ENCODE measurements at regions not wholly inside any gene's neighbourhood (a gene's known extent, or its start where the extent isn't known, plus 50 kb on each side); places are given as distances from the start of the nearest gene placed in this dataset.

DNA sequence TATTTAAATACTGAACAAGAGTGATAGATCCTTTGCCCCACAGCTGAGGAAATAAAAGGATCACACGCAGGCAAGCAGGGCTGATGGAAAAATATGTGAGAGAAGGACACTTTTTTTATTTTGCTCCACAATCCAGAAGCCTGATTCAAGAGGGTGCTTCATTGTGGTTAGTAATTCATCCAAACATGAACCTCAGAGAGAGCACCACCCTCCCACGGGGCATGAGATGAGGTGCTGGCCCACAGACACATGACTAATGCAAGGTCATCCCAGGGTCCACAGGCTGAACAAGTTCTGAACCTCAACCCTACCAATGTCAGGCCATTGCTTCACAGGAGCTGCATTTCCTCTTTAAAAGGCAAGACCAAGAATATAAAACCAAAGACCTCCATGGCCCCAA, 239.6 kb downstream of the MREG start:
- FAIRE-seq (no peak), DNase-seq (ENCODE audit: low spot score in 2 of 2) (no peak)

- DNase-seq (ENCODE audit: low spot score in 2 of 2) (no peak), FAIRE-seq (no peak)
These were observed 240.5 kb downstream of the MREG start for GRCh38 chr2:215772634-215773563.

DNA sequence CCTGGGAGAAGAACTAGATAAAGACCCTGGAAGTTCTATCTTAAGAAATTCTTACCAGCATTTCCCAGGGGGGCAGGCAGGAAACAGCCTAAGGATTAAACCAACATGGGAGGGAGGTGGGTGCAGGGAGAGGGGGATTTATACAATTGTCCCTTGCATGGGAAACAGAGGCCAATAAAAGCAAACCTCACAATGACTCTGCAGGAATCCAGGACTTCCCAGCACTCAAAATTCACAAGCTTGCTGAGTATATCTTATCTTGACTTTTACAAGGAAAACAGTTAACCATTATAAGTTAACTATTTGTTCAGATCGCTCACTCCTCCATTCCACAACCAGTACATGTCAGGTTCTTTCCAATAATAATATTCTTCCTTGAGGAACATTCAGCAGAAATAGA, 241.3 kb downstream of the MREG start:
- no peak for FAIRE-seq
- no peak for DNase-seq (ENCODE audit: low spot score in 2 of 2)

GRCh38 chr2:215771241-215771640, 242.1 kb downstream of the MREG start:
- no peak for FAIRE-seq

GRCh38 chr2:215770668-215771067, 242.7 kb downstream of the MREG start:
- DNase-seq (ENCODE audit: low spot score in 2 of 2) (no peak), FAIRE-seq (no peak)

More at GRCh38 chr2:215771241-215771640, 242.1 kb downstream of the MREG start:
- no peak for DNase-seq (ENCODE audit: low spot score in 2 of 2)

GRCh38 chr2:215769246-215769645, 244.1 kb downstream of the MREG start:
- DNase-seq (ENCODE audit: low spot score in 2 of 2) (no peak), FAIRE-seq (no peak)

DNA sequence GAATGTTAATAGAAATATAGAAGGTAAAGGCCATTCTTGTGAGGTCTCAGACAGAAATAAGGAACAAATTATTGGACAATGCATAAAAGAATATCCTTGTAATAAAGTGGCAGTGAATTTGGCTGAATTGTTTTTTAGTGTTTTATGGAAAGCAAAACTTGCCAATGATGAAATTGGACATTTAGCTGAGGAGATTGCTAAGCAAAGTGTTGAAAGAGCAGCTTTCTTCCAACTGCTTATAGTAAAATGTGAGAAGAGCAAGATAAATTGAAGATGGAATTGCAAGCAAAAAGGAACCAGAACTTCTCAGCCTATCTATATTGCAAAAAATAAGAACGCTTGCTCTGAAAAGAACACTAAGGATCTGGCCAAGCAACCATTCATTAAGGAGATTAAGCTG, 245.7 kb downstream of the MREG start:
- no peak for FAIRE-seq
- DNase-seq (ENCODE audit: low spot score in 2 of 2): no peak

GRCh38 chr2:215765729-215766360, 247.5 kb downstream of the MREG start:
- DNase-seq (ENCODE audit: low spot score in 2 of 2) (no peak), FAIRE-seq (no peak)

GRCh38 chr2:215764441-215765048, 248.8 kb downstream of the MREG start:
- FAIRE-seq (no peak), DNase-seq (ENCODE audit: low spot score in 2 of 2) (no peak)

GRCh38 chr2:215760557-215760956, 252.8 kb downstream of the MREG start:
- FAIRE-seq (no peak), DNase-seq (ENCODE audit: low spot score in 2 of 2) (no peak)

DNA sequence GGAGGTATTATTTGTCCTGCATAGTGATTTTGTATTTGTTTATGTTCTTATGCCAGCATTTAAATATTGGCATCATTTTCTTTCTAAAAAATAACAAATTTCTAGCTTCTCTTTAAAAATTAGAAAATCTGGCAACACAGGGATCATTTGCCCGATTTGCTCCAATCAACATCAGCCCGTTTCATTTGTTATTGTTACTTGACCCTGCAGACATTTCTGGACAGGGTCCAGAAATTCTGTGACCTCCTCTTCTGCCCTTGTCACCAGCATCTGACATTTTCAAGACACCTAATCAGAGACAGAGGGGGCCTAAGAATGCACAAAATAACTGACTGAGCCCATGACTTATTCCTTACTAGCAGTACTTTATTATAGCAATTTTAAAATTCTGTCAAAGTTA, 253.3 kb downstream of the MREG start:
- no peak for DNase-seq (ENCODE audit: low spot score in 2 of 2)
- FAIRE-seq: no peak

- DNase-seq (ENCODE audit: low spot score in 2 of 2): no peak
- no peak for FAIRE-seq
These were observed 254.7 kb downstream of the MREG start for GRCh38 chr2:215758691-215759090.

DNA sequence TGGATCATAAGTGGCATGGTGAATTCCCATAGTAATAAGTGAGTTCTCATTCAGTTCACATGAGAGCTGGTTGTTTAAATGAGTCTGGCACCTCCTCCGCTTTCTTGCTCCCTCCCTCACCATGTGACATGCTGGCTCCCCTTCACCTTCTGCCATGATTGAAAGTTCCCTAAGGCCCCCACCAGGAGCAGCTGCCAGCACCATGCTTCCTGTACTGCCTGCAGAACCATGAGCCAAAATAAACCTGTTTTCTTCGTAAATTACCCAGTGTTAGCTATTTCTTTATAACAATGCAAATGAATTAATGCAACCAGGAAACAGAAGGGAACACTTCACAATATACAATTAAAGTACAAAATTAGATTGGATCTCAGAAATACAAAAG, 257.0 kb downstream of the MREG start:
- DNase-seq (ENCODE audit: low spot score in 2 of 2): no peak

DNA sequence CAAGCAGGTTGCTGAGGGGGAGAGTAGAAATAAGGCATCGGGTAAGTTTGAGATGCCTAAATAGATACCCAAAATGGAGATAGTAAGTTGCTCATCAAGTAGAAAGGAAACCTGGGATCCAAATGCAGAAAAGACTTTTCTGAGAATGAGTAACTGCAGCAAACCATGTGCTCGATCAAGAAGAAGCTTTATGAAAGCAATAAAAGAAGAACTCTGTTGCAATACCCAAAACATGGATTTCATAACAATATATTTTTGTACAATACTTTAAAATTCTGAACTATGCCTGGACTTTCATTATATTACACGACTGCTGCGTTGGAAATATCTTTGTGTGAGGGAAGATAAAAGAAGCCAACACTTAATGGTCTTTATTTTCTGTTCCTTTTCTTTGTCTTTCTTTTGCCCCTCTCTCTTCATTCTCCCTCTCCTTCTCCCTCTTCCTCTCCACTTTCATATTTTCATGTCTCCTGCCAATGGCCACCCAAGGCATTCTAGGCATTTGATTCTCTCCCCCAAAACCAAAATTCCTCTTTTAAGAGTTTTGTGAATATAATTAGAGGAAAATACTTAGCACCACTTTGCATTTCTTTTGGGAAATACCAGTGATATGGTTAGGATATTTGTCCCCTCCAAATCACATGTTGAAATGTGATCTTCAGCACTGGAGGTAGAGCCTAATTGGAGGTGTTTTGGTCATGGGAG, 257.6 kb downstream of the MREG start:
- DNase-seq (ENCODE audit: low spot score in 2 of 2) (no peak), FAIRE-seq (no peak)

More for the DNA sequence above, 257.0 kb downstream of the MREG start:
- FAIRE-seq: no peak

- DNase-seq (ENCODE audit: low spot score in 2 of 2): no peak
- FAIRE-seq: no peak
These were observed 258.8 kb downstream of the MREG start for GRCh38 chr2:215754546-215754945.

- DNase-seq (ENCODE audit: low spot score in 2 of 2): no peak
- FAIRE-seq: no peak
These were observed 259.5 kb downstream of the MREG start for GRCh38 chr2:215753808-215754207.

DNA sequence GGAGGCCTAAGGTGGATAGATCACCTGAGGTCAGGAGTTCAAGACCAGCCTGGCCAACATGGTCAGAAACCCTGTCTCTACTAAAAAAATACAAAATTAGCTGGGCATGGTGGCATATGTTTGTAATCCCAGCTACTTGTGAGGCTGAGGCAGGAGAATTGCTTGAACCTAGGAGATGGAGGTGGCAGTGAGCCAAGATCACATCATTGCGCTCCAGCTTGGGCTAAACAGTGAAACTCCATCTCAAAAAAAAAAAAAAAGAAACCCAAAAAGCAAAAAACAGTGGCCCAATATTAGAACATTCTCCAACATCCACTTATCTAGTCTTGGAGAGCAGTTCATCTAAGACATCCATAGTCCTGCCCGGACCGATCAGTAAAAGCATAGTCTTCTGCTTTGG, 260.4 kb downstream of the MREG start:
- DNase-seq (ENCODE audit: low spot score in 2 of 2): no peak
- FAIRE-seq: no peak

DNA sequence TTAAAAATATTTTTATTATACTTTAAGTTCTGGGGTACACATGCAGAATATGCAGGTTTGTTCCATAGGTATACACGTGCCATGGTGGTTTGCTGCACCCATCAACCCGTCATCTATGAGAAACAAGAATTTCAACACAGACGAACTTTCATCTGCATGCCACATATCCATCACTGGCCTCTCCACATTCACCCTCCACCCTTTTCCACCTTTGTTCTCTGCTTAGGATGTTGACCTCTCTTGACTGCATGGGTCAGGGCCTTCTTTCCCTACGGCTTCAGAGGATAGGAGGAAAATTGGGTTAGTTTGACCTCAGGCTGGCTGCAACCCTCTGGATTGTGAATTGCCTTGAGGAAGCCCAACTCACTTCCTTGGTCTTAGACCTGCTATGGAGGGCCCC, 260.9 kb downstream of the MREG start:
- no peak for DNase-seq (ENCODE audit: low spot score in 2 of 2)

GRCh38 chr2:215751911-215752272, 261.5 kb downstream of the MREG start:
- no peak for DNase-seq (ENCODE audit: low spot score in 2 of 2)
- no peak for FAIRE-seq

More for the DNA sequence above, 260.9 kb downstream of the MREG start:
- FAIRE-seq: no peak

- no peak for FAIRE-seq
These were observed 262.0 kb downstream of the MREG start for GRCh38 chr2:215751200-215751910.

More at GRCh38 chr2:215751200-215751910, 262.0 kb downstream of the MREG start:
- DNase-seq (ENCODE audit: low spot score in 2 of 2): no peak

Measured in frontal cortex (tissue), 3 donors.